ENCODE measurements at regions not wholly inside any gene's neighbourhood (a gene's known extent, or its start where the extent isn't known, plus 50 kb on each side); places are given as distances from the start of the nearest gene placed in this dataset.

DNA sequence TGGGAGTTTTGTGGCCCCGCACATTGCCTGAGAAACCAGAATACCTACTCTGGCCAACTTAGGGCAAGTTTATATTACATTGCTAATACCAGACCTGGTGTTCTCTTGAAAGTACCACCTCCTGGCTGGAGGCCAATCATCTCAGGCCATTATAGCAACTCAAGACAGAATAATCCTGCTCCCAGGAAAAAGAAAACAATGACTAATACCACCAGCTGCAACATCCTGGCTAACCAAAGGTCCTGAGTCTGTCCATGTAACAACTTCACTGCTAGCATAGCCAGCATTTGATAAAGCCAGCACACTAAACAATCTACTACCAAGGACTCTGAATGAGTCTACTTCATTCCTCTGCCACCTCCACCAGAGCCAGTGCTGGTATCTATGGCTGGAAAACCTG, 1298.7 kb upstream of the CNTN5 start:
- TF ChIP-seq JUN (IDR thresholded peaks at IDR 0.05; ENCODE audit: borderline replicate concordance, insufficient read depth, insufficient read length, low read depth) (no peak), POLR2A (IDR thresholded peaks at IDR 0.05; ENCODE audit: low read depth, low read length) (no peak), CTCF (IDR thresholded peaks at IDR 0.05; ENCODE audit: extremely low read depth in 1 of 2, insufficient read depth in 1 of 2, low read depth in 1 of 2, low read length in 2 of 2) (no peak), GATA2 (IDR thresholded peaks at IDR 0.05; ENCODE audit: insufficient read depth, insufficient read length, low read depth, low read length) (no peak), EZH2 (IDR thresholded peaks at IDR 0.05; ENCODE audit: borderline replicate concordance, low read depth, low read length, severe bottlenecking) (no peak)

Data from endothelial cell of umbilical vein (primary cell).